ENCODE measurements at regions not wholly inside any gene's neighbourhood (a gene's known extent, or its start where the extent isn't known, plus 50 kb on each side); places are given as distances from the start of the nearest gene placed in this dataset.

GRCh38 chr13:31905961-31906360 is 125.6 kb upstream of the FRY start:
- no peak for TF ChIP-seq CTCF (conservative IDR thresholded peaks at IDR 0.05; ENCODE audit: low read length)
- TF ChIP-seq EZH2phosphoT487 (IDR thresholded peaks at IDR 0.05; ENCODE audit: borderline replicate concordance), result no peak
